CD8-positive, alpha-beta memory T cell (primary cell): ENCODE measurements at regions not wholly inside any gene's neighbourhood (a gene's known extent, or its start where the extent isn't known, plus 50 kb on each side); places are given as distances from the start of the nearest gene placed in this dataset.

Experiments used
- CTCF ChIA-PET: fragments of 350-600 bp; sonication (Branson Sonifier 250); formaldehyde crosslinking; loops from one replicate; lab custom pipeline; 2021; ENCODE audit warnings: antibody characterized with exemption; lab: Charles Lee
- POLR2A ChIA-PET: fragments of 350-600 bp; sonication (Branson Sonifier 250); formaldehyde crosslinking; loops from one replicate; lab custom pipeline; 2021; ENCODE audit warnings: antibody characterized with exemption; lab: Charles Lee
- DNase-seq, 5 donors: peaks; one replicate each; pipeline versions ENCODE4 v3.0.0 to v3.0.0-alpha.2; 2020 to 2022; ENCODE audit warnings: mixed read lengths in 1 of 5
- H3K27ac ChIP-seq: one replicate; pipeline ENCODE4 v1.7.0; 2013; ENCODE audit warnings: low read depth, mild to moderate bottlenecking, low read length, moderate library complexity
- H3K27me3 ChIP-seq: 2 replicates; pipeline ENCODE4 v1.7.0; 2013; ENCODE audit warnings: low read length, mild to moderate bottlenecking; ENCODE audit not compliant: insufficient read depth, poor library complexity, severe bottlenecking
- H3K36me3 ChIP-seq: 2 replicates; pipeline ENCODE4 v1.7.0; 2013; ENCODE audit warnings: mild to moderate bottlenecking, low read length, moderate library complexity; ENCODE audit not compliant: insufficient read depth
- H3K4me1 ChIP-seq: 2 replicates; pipeline ENCODE4 v1.7.0; 2013; ENCODE audit warnings: mild to moderate bottlenecking, low read length, moderate library complexity; ENCODE audit not compliant: insufficient read depth
- H3K4me3 ChIP-seq: 2 replicates; pipeline ENCODE4 v1.7.0; 2013; ENCODE audit warnings: mild to moderate bottlenecking, low read length
- H3K9me3 ChIP-seq: 2 replicates; pipeline ENCODE4 v1.7.0; 2013; ENCODE audit warnings: mild to moderate bottlenecking, low read length
- H3K27ac Mint-ChIP-seq, 8 donors: one replicate each; pipeline ENCODE4 v1.8.0; 2020 to 2021; ENCODE audit warnings: mixed read lengths in 8 of 8, mild to moderate bottlenecking in 6 of 8, inconsistent platforms in 3 of 8, moderate library complexity in 3 of 8
- H3K27me3 Mint-ChIP-seq, 2 donors: one replicate each; pipeline ENCODE4 v1.8.0; 2020 to 2021; ENCODE audit warnings: mixed read lengths in 2 of 2, mild to moderate bottlenecking in 1 of 2, moderate library complexity in 1 of 2
- H3K36me3 Mint-ChIP-seq, 3 donors: one replicate each; pipeline ENCODE4 v1.8.0; 2020 to 2021; ENCODE audit warnings: mixed read lengths in 3 of 3, inconsistent platforms in 1 of 3, mild to moderate bottlenecking in 1 of 3
- H3K4me1 Mint-ChIP-seq, 3 donors: one replicate each; pipeline ENCODE4 v1.8.0; 2020 to 2021; ENCODE audit warnings: mixed read lengths in 3 of 3, inconsistent platforms in 1 of 3, mild to moderate bottlenecking in 1 of 3
- H3K4me3 Mint-ChIP-seq, 7 donors: one replicate each; pipeline ENCODE4 v1.8.0; 2020 to 2021; ENCODE audit warnings: mixed read lengths in 7 of 7, mild to moderate bottlenecking in 6 of 7, moderate library complexity in 4 of 7, inconsistent platforms in 2 of 7
- H3K9me3 Mint-ChIP-seq, 5 donors: one replicate each; pipeline ENCODE4 v1.8.0; 2020 to 2022; ENCODE audit warnings: mixed read lengths in 5 of 5, mild to moderate bottlenecking in 3 of 5, moderate library complexity in 2 of 5, inconsistent platforms in 1 of 5

GRCh38 chr10:129288999-129289584 is 177.9 kb upstream of the MGMT start:
- CTCF ChIA-PET, result no interaction called here
- Mint-ChIP-seq H3K27me3 (peaks cover 0 to 10% of the 10 kb centered on the region in 2 donors), H3K4me1 (no peaks in the 10 kb centered on the region)

DNA sequence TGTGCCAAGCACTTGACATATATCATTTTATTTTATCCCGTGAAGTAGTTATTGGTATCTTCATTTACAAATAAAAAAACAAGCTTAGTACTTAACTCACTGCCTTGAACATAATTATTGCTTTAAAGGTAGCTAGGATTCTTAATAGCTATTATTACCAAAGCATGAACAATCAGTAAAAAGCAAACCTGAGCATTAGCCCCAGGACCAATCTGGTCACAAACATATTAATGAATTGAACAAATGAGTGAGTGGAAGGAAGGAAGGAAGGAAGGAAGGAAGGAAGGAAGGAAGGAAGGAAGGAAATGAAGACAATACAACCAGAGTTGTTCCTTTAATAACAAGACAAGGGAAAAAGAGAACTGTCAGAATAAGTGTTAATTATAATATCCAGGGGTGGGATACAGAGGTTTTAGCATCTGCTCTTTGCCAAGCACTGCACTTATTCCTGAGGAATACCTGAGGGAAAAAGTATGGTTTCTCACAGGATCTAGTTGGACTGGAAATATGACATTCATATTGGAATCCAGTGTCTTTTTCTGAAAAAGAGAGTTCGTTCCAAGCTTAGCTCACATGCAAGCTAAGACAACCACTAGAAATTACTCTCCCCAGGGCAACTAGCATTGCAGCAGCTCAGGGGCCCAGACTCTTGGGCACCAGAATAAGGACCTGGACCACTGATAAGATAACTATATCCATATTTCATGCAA is 172.9 kb upstream of the MGMT start:
- Mint-ChIP-seq H3K36me3 (no peaks in the 10 kb centered on the region), H3K4me1 (no peaks in the 10 kb centered on the region), H3K9me3 (peaks cover 0 to 2% (median 0%) of the 10 kb centered on the region in 5 donors), H3K27ac (no peak overlapping the region), H3K27me3 (peaks cover 6 to 24% of the 10 kb centered on the region in 2 donors), H3K4me3 (no peak overlapping the region)
- no peaks in the 10 kb centered on the region for H3K27me3 ChIP-seq
- no peaks in the 10 kb centered on the region for H3K36me3 ChIP-seq
- ChIA-PET CTCF (no interaction called here), POLR2A (no interaction called here)
- H3K4me3 ChIP-seq, result no peak overlapping the region
- no peaks in the 10 kb centered on the region for H3K4me1 ChIP-seq
- H3K9me3 ChIP-seq, result no peaks in the 10 kb centered on the region
- no peak for DNase-seq
- no peak overlapping the region for H3K27ac ChIP-seq

More at GRCh38 chr10:129288999-129289584, 177.9 kb upstream of the MGMT start:
- POLR2A ChIA-PET, result no interaction called here
- H3K9me3 Mint-ChIP-seq, result peaks cover 0 to 2% (median 0%) of the 10 kb centered on the region in 5 donors
- no peak overlapping the region for H3K27ac Mint-ChIP-seq
- H3K4me3 ChIP-seq, result no peak overlapping the region
- H3K27me3 ChIP-seq, result no peaks in the 10 kb centered on the region
- no peaks in the 10 kb centered on the region for H3K36me3 ChIP-seq
- DNase-seq, result no peak
- no peak overlapping the region for H3K27ac ChIP-seq
- no peaks in the 10 kb centered on the region for H3K4me1 ChIP-seq
- no peaks in the 10 kb centered on the region for H3K9me3 ChIP-seq
- no peak overlapping the region for H3K4me3 Mint-ChIP-seq
- H3K36me3 Mint-ChIP-seq, result no peaks in the 10 kb centered on the region

DNA sequence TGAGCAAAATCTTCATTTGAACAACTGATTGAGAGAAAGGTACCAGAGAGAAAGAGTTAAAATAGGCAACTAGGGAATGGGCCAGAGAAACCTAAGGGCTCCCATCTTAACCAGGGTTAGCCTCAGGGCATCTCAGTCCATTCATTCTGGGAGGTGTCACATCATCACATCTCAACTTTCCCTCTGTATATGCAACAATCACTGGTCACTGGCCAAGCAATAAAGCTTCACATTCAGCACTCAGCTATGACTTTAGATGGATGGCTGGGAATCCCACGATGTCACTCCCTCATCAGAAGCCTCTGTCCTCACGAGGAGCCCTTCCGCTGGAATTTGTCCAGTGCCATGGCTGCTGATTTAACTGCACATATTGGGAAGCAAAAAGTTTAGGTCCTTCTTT is 172.1 kb upstream of the MGMT start:
- no peak overlapping the region for H3K27ac Mint-ChIP-seq
- H3K4me1 ChIP-seq, result no peaks in the 10 kb centered on the region
- H3K4me3 ChIP-seq, result no peak overlapping the region
- H3K9me3 Mint-ChIP-seq, result no peaks in the 10 kb centered on the region
- CTCF ChIA-PET, result no interaction called here
- POLR2A ChIA-PET, result no interaction called here
- no peaks in the 10 kb centered on the region for H3K36me3 Mint-ChIP-seq
- H3K9me3 ChIP-seq, result no peaks in the 10 kb centered on the region
- peaks cover 6 to 24% of the 10 kb centered on the region in 2 donors for H3K27me3 Mint-ChIP-seq
- no peaks in the 10 kb centered on the region for H3K4me1 Mint-ChIP-seq
- H3K36me3 ChIP-seq, result no peaks in the 10 kb centered on the region
- H3K27me3 ChIP-seq, result no peaks in the 10 kb centered on the region
- H3K4me3 Mint-ChIP-seq, result no peak overlapping the region
- no peak overlapping the region for H3K27ac ChIP-seq
- DNase-seq, result no peak

GRCh38 chr10:129305046-129305445 is 162.0 kb upstream of the MGMT start:
- peaks cover 0 to 8% of the 10 kb centered on the region in 2 donors for H3K27me3 Mint-ChIP-seq
- no peaks in the 10 kb centered on the region for H3K36me3 Mint-ChIP-seq
- no peak for DNase-seq
- Histone ChIP-seq H3K36me3 (no peaks in the 10 kb centered on the region), H3K27ac (no peak overlapping the region), H3K27me3 (no peaks in the 10 kb centered on the region), H3K9me3 (no peaks in the 10 kb centered on the region), H3K4me1 (no peaks in the 10 kb centered on the region), H3K4me3 (no peak overlapping the region)
- no peak overlapping the region for H3K27ac Mint-ChIP-seq
- no peaks in the 10 kb centered on the region for H3K9me3 Mint-ChIP-seq
- H3K4me1 Mint-ChIP-seq, result no peaks in the 10 kb centered on the region
- CTCF ChIA-PET, result no interaction called here
- H3K4me3 Mint-ChIP-seq, result no peak overlapping the region
- POLR2A ChIA-PET, result no interaction called here

- Histone ChIP-seq H3K4me1 (no peaks in the 10 kb centered on the region), H3K27me3 (no peaks in the 10 kb centered on the region), H3K27ac (no peak overlapping the region), H3K36me3 (no peaks in the 10 kb centered on the region), H3K9me3 (no peaks in the 10 kb centered on the region), H3K4me3 (no peak overlapping the region)
- ChIA-PET CTCF (no interaction called here), POLR2A (no interaction called here)
- Mint-ChIP-seq H3K4me1 (no peaks in the 10 kb centered on the region), H3K9me3 (no peaks in the 10 kb centered on the region), H3K36me3 (no peaks in the 10 kb centered on the region), H3K27ac (no peak overlapping the region), H3K4me3 (no peak overlapping the region), H3K27me3 (peaks cover 0 to 5% of the 10 kb centered on the region in 2 donors)
- no peak for DNase-seq
These were observed 159.9 kb upstream of the MGMT start for GRCh38 chr10:129307141-129307540.

- Histone ChIP-seq H3K4me1 (no peaks in the 10 kb centered on the region), H3K36me3 (no peaks in the 10 kb centered on the region), H3K9me3 (no peaks in the 10 kb centered on the region), H3K4me3 (no peak overlapping the region), H3K27me3 (no peaks in the 10 kb centered on the region), H3K27ac (no peak overlapping the region)
- CTCF ChIA-PET, result no interaction called here
- no peak overlapping the region for H3K27ac Mint-ChIP-seq
- H3K4me3 Mint-ChIP-seq, result no peak overlapping the region
- H3K36me3 Mint-ChIP-seq, result no peaks in the 10 kb centered on the region
- H3K4me1 Mint-ChIP-seq, result no peaks in the 10 kb centered on the region
- peaks cover 0 to 6% of the 10 kb centered on the region in 2 donors for H3K27me3 Mint-ChIP-seq
- peaks cover 0 to 2% (median 0%) of the 10 kb centered on the region in 5 donors for H3K9me3 Mint-ChIP-seq
- POLR2A ChIA-PET, result no interaction called here
- no peak for DNase-seq
These were observed 158.0 kb upstream of the MGMT start for GRCh38 chr10:129308953-129309564.

GRCh38 chr10:129309565-129309964 is 157.5 kb upstream of the MGMT start:
- Histone ChIP-seq H3K4me3 (no peak overlapping the region), H3K9me3 (no peaks in the 10 kb centered on the region), H3K27me3 (no peaks in the 10 kb centered on the region), H3K36me3 (no peaks in the 10 kb centered on the region), H3K4me1 (no peaks in the 10 kb centered on the region), H3K27ac (no peak overlapping the region)
- Mint-ChIP-seq H3K9me3 (peaks cover 0 to 2% (median under 1%) of the 10 kb centered on the region in 5 donors), H3K36me3 (no peaks in the 10 kb centered on the region), H3K27me3 (peaks cover 0 to 6% of the 10 kb centered on the region in 2 donors), H3K4me3 (no peak overlapping the region), H3K27ac (no peak overlapping the region), H3K4me1 (no peaks in the 10 kb centered on the region)
- CTCF ChIA-PET, result no interaction called here
- DNase-seq, result no peak
- POLR2A ChIA-PET, result no interaction called here

GRCh38 chr10:129310881-129311280 is 156.2 kb upstream of the MGMT start:
- Mint-ChIP-seq H3K27me3 (peaks cover 0 to 6% of the 10 kb centered on the region in 2 donors), H3K27ac (no peak overlapping the region), H3K9me3 (peaks cover 1 to 9% (median 4%) of the 10 kb centered on the region in 5 donors), H3K4me1 (no peaks in the 10 kb centered on the region), H3K4me3 (no peak overlapping the region), H3K36me3 (no peaks in the 10 kb centered on the region)
- H3K27me3 ChIP-seq, result no peaks in the 10 kb centered on the region
- H3K27ac ChIP-seq, result no peak overlapping the region
- ChIA-PET CTCF (no interaction called here), POLR2A (no interaction called here)
- no peaks in the 10 kb centered on the region for H3K9me3 ChIP-seq
- H3K36me3 ChIP-seq, result no peaks in the 10 kb centered on the region
- H3K4me3 ChIP-seq, result no peak overlapping the region
- no peak for DNase-seq
- H3K4me1 ChIP-seq, result no peaks in the 10 kb centered on the region
